ENCODE measurements at regions not wholly inside any gene's neighbourhood (a gene's known extent, or its start where the extent isn't known, plus 50 kb on each side); places are given as distances from the start of the nearest gene placed in this dataset.

GRCh38 chr16:73163238-73163815 is 115.4 kb upstream of the ZFHX3 start:
- no peak for DNase-seq (ENCODE audit: low read depth in 6 of 9, low spot score in 9 of 9)

GRCh38 chr16:73161977-73162376 is 114.0 kb upstream of the ZFHX3 start:
- H3K9me3 ChIP-seq (ENCODE audit: control insufficient read depth in 2 of 2, insufficient read depth in 1 of 2, low read length in 1 of 2), result no peaks in the 10 kb centered on the region
- WGBS, result 98% methylated on average over 4 of the region's 4 CpGs
- DNase-seq (ENCODE audit: low read depth in 6 of 9, low spot score in 9 of 9), result no peak
- no peak overlapping the region for H3K4me3 ChIP-seq (ENCODE audit: low read length in 2 of 2)
- no peaks in the 10 kb centered on the region for H3K27me3 ChIP-seq (ENCODE audit: control insufficient read depth in 2 of 2, insufficient read depth in 1 of 2, low read length in 1 of 2)
- H3K4me1 ChIP-seq (ENCODE audit: control insufficient read depth in 2 of 2, insufficient read depth in 2 of 2, low read length in 2 of 2), result no peaks in the 10 kb centered on the region
- H3K36me3 ChIP-seq (ENCODE audit: control insufficient read depth in 2 of 2, insufficient read depth in 2 of 2, low read length in 1 of 2), result no peaks in the 10 kb centered on the region
- no peak overlapping the region for H3K27ac ChIP-seq (ENCODE audit: low read depth in 1 of 2, low read length in 1 of 2)

More at GRCh38 chr16:73163238-73163815, 115.4 kb upstream of the ZFHX3 start:
- H3K36me3 ChIP-seq (ENCODE audit: control insufficient read depth in 2 of 2, insufficient read depth in 2 of 2, low read length in 1 of 2), result no peaks in the 10 kb centered on the region
- H3K9me3 ChIP-seq (ENCODE audit: control insufficient read depth in 2 of 2, insufficient read depth in 1 of 2, low read length in 1 of 2), result no peaks in the 10 kb centered on the region
- H3K4me3 ChIP-seq (ENCODE audit: low read length in 2 of 2), result no peak overlapping the region
- no peak overlapping the region for H3K27ac ChIP-seq (ENCODE audit: low read depth in 1 of 2, low read length in 1 of 2)
- H3K27me3 ChIP-seq (ENCODE audit: control insufficient read depth in 2 of 2, insufficient read depth in 1 of 2, low read length in 1 of 2), result no peaks in the 10 kb centered on the region
- no peaks in the 10 kb centered on the region for H3K4me1 ChIP-seq (ENCODE audit: control insufficient read depth in 2 of 2, insufficient read depth in 2 of 2, low read length in 2 of 2)
- WGBS, result 81% methylated on average over 5 of the region's 5 CpGs

GRCh38 chr16:73159296-73159695 is 111.4 kb upstream of the ZFHX3 start:
- no peaks in the 10 kb centered on the region for H3K36me3 ChIP-seq (ENCODE audit: control insufficient read depth in 2 of 2, insufficient read depth in 2 of 2, low read length in 1 of 2)
- 91% methylated on average over 5 of the region's 5 CpGs for WGBS
- no peaks in the 10 kb centered on the region for H3K4me1 ChIP-seq (ENCODE audit: control insufficient read depth in 2 of 2, insufficient read depth in 2 of 2, low read length in 2 of 2)
- H3K4me3 ChIP-seq (ENCODE audit: low read length in 2 of 2), result no peak overlapping the region
- H3K9me3 ChIP-seq (ENCODE audit: control insufficient read depth in 2 of 2, insufficient read depth in 1 of 2, low read length in 1 of 2), result no peaks in the 10 kb centered on the region
- no peaks in the 10 kb centered on the region for H3K27me3 ChIP-seq (ENCODE audit: control insufficient read depth in 2 of 2, insufficient read depth in 1 of 2, low read length in 1 of 2)
- DNase-seq (ENCODE audit: low read depth in 6 of 9, low spot score in 9 of 9), result no peak
- H3K27ac ChIP-seq (ENCODE audit: low read depth in 1 of 2, low read length in 1 of 2), result no peak overlapping the region

- no peak overlapping the region for H3K4me3 ChIP-seq (ENCODE audit: low read length in 2 of 2)
- H3K27me3 ChIP-seq (ENCODE audit: control insufficient read depth in 2 of 2, insufficient read depth in 1 of 2, low read length in 1 of 2), result no peaks in the 10 kb centered on the region
- no peaks in the 10 kb centered on the region for H3K36me3 ChIP-seq (ENCODE audit: control insufficient read depth in 2 of 2, insufficient read depth in 2 of 2, low read length in 1 of 2)
- no peaks in the 10 kb centered on the region for H3K4me1 ChIP-seq (ENCODE audit: control insufficient read depth in 2 of 2, insufficient read depth in 2 of 2, low read length in 2 of 2)
- H3K9me3 ChIP-seq (ENCODE audit: control insufficient read depth in 2 of 2, insufficient read depth in 1 of 2, low read length in 1 of 2), result no peaks in the 10 kb centered on the region
- no peak overlapping the region for H3K27ac ChIP-seq (ENCODE audit: low read depth in 1 of 2, low read length in 1 of 2)
- DNase-seq (ENCODE audit: low read depth in 6 of 9, low spot score in 9 of 9), result no peak
- WGBS, result 96% methylated on average over 3 of the region's 3 CpGs
Observed at GRCh38 chr16:73157861-73158260, 109.9 kb upstream of the ZFHX3 start.

- Histone ChIP-seq H3K27ac (ENCODE audit: low read depth in 1 of 2, low read length in 1 of 2) (no peak overlapping the region), H3K4me1 (ENCODE audit: control insufficient read depth in 2 of 2, insufficient read depth in 2 of 2, low read length in 2 of 2) (no peaks in the 10 kb centered on the region), H3K27me3 (ENCODE audit: control insufficient read depth in 2 of 2, insufficient read depth in 1 of 2, low read length in 1 of 2) (no peaks in the 10 kb centered on the region), H3K4me3 (ENCODE audit: low read length in 2 of 2) (no peak overlapping the region), H3K36me3 (ENCODE audit: control insufficient read depth in 2 of 2, insufficient read depth in 2 of 2, low read length in 1 of 2) (no peaks in the 10 kb centered on the region), H3K9me3 (ENCODE audit: control insufficient read depth in 2 of 2, insufficient read depth in 1 of 2, low read length in 1 of 2) (no peaks in the 10 kb centered on the region)
- DNase-seq (ENCODE audit: low read depth in 6 of 9, low spot score in 9 of 9), result peak in 1 of 9 donors; percentile 10
- 28% methylated on average over 10 of the region's 10 CpGs for WGBS
Observed at GRCh38 chr16:73154063-73154870, 106.3 kb upstream of the ZFHX3 start.

- no peak for DNase-seq (ENCODE audit: low read depth in 6 of 9, low spot score in 9 of 9)
- WGBS, result 25% methylated on average over 7 of the region's 7 CpGs
Observed at GRCh38 chr16:73152386-73153125, 104.6 kb upstream of the ZFHX3 start.

GRCh38 chr16:73151941-73152340 is 104.0 kb upstream of the ZFHX3 start:
- Histone ChIP-seq H3K9me3 (ENCODE audit: control insufficient read depth in 2 of 2, insufficient read depth in 1 of 2, low read length in 1 of 2) (no peaks in the 10 kb centered on the region), H3K36me3 (ENCODE audit: control insufficient read depth in 2 of 2, insufficient read depth in 2 of 2, low read length in 1 of 2) (no peaks in the 10 kb centered on the region), H3K4me3 (ENCODE audit: low read length in 2 of 2) (no peak overlapping the region), H3K27ac (ENCODE audit: low read depth in 1 of 2, low read length in 1 of 2) (no peak overlapping the region), H3K27me3 (ENCODE audit: control insufficient read depth in 2 of 2, insufficient read depth in 1 of 2, low read length in 1 of 2) (no peaks in the 10 kb centered on the region), H3K4me1 (ENCODE audit: control insufficient read depth in 2 of 2, insufficient read depth in 2 of 2, low read length in 2 of 2) (no peaks in the 10 kb centered on the region)
- DNase-seq (ENCODE audit: low read depth in 6 of 9, low spot score in 9 of 9), result no peak
- WGBS, result 74% methylated on average over 6 of the region's 6 CpGs

More at GRCh38 chr16:73152386-73153125, 104.6 kb upstream of the ZFHX3 start:
- no peak overlapping the region for H3K27ac ChIP-seq (ENCODE audit: low read depth in 1 of 2, low read length in 1 of 2)
- H3K27me3 ChIP-seq (ENCODE audit: control insufficient read depth in 2 of 2, insufficient read depth in 1 of 2, low read length in 1 of 2), result no peaks in the 10 kb centered on the region
- H3K4me3 ChIP-seq (ENCODE audit: low read length in 2 of 2), result no peak overlapping the region
- H3K9me3 ChIP-seq (ENCODE audit: control insufficient read depth in 2 of 2, insufficient read depth in 1 of 2, low read length in 1 of 2), result no peaks in the 10 kb centered on the region
- H3K4me1 ChIP-seq (ENCODE audit: control insufficient read depth in 2 of 2, insufficient read depth in 2 of 2, low read length in 2 of 2), result no peaks in the 10 kb centered on the region
- H3K36me3 ChIP-seq (ENCODE audit: control insufficient read depth in 2 of 2, insufficient read depth in 2 of 2, low read length in 1 of 2), result no peaks in the 10 kb centered on the region

- no peak overlapping the region for H3K4me3 ChIP-seq (ENCODE audit: low read length in 2 of 2)
Observed at GRCh38 chr16:73151225-73151624, 103.3 kb upstream of the ZFHX3 start.

GRCh38 chr16:73150786-73151185 is 102.9 kb upstream of the ZFHX3 start:
- H3K4me1 ChIP-seq (ENCODE audit: control insufficient read depth in 2 of 2, insufficient read depth in 2 of 2, low read length in 2 of 2), result no peaks in the 10 kb centered on the region
- DNase-seq (ENCODE audit: low read depth in 6 of 9, low spot score in 9 of 9), result no peak
- no peak overlapping the region for H3K27ac ChIP-seq (ENCODE audit: low read depth in 1 of 2, low read length in 1 of 2)
- H3K36me3 ChIP-seq (ENCODE audit: control insufficient read depth in 2 of 2, insufficient read depth in 2 of 2, low read length in 1 of 2), result no peaks in the 10 kb centered on the region
- WGBS, result 88% methylated on average over 4 of the region's 4 CpGs
- H3K9me3 ChIP-seq (ENCODE audit: control insufficient read depth in 2 of 2, insufficient read depth in 1 of 2, low read length in 1 of 2), result no peaks in the 10 kb centered on the region
- no peak overlapping the region for H3K4me3 ChIP-seq (ENCODE audit: low read length in 2 of 2)
- no peaks in the 10 kb centered on the region for H3K27me3 ChIP-seq (ENCODE audit: control insufficient read depth in 2 of 2, insufficient read depth in 1 of 2, low read length in 1 of 2)

More at GRCh38 chr16:73151225-73151624, 103.3 kb upstream of the ZFHX3 start:
- no peak overlapping the region for H3K27ac ChIP-seq (ENCODE audit: low read depth in 1 of 2, low read length in 1 of 2)
- no peaks in the 10 kb centered on the region for H3K36me3 ChIP-seq (ENCODE audit: control insufficient read depth in 2 of 2, insufficient read depth in 2 of 2, low read length in 1 of 2)
- no peaks in the 10 kb centered on the region for H3K27me3 ChIP-seq (ENCODE audit: control insufficient read depth in 2 of 2, insufficient read depth in 1 of 2, low read length in 1 of 2)
- 72% methylated on average over 5 of the region's 5 CpGs for WGBS
- H3K9me3 ChIP-seq (ENCODE audit: control insufficient read depth in 2 of 2, insufficient read depth in 1 of 2, low read length in 1 of 2), result no peaks in the 10 kb centered on the region
- no peaks in the 10 kb centered on the region for H3K4me1 ChIP-seq (ENCODE audit: control insufficient read depth in 2 of 2, insufficient read depth in 2 of 2, low read length in 2 of 2)
- no peak for DNase-seq (ENCODE audit: low read depth in 6 of 9, low spot score in 9 of 9)

Data from thymus (tissue), 11 donors.